Testis (tissue), 2 donors: ENCODE measurements at regions not wholly inside any gene's neighbourhood (a gene's known extent, or its start where the extent isn't known, plus 50 kb on each side); places are given as distances from the start of the nearest gene placed in this dataset.

Experiments used
- DNase-seq: peaks from one replicate; pipeline ENCODE4 v3.0.0-alpha.2; 2019
- H3K27ac ChIP-seq, 2 donors: fragments of 200-600 bp; sonication (generic); one replicate each; pipeline ENCODE4 v1.5.1; 2019
- H3K27me3 ChIP-seq: fragments of 200-600 bp; sonication (generic); one replicate; pipeline ENCODE4 v1.5.1; 2019
- H3K36me3 ChIP-seq: fragments of 200-600 bp; sonication (generic); one replicate; pipeline ENCODE4 v1.5.1; 2017; ENCODE audit warnings: low read depth; ENCODE audit errors: missing control alignments
- H3K4me1 ChIP-seq: fragments of 200-600 bp; sonication (generic); one replicate; pipeline ENCODE4 v1.5.1; 2019
- H3K4me3 ChIP-seq, 2 donors: fragments of 200-600 bp; sonication (generic); one replicate each; pipeline ENCODE4 v1.5.1; 2017 to 2019
- H3K9me3 ChIP-seq: fragments of 200-600 bp; sonication (generic); one replicate; pipeline ENCODE4 v1.5.1; 2017
- CTCF ChIP-seq, 3 experiments: fragments of 450-650 bp in 2 of 3; fragments of 200-600 bp in 1 of 3; sonication (generic) in 1 of 3; IDR thresholded peaks; one replicate each; pipeline ENCODE4 v1.5.1; 2016 to 2019; ENCODE audit warnings: antibody characterized with exemption in 3 of 3, mild to moderate bottlenecking in 2 of 3, moderate library complexity in 1 of 3
- POLR2A ChIP-seq: fragments of 450-650 bp; IDR thresholded peaks from one replicate; pipeline ENCODE4 v1.6.1; 2017; ENCODE audit warnings: antibody characterized with exemption, mild to moderate bottlenecking, moderate library complexity
- WGBS, 2 donors: methylation state at CpG; one replicate each; pipeline ENCODE4 v1.1.5; 2018; 5-methylcytosine and 5-hydroxymethylcytosine counted together
- intact Hi-C: fragments of 100-400 bp; cut with DNase I; formaldehyde crosslinking; loops from one replicate; pipeline ENCODE4 v1.15.1; 2023; ENCODE audit warnings: low total_unique reads

- Histone ChIP-seq H3K4me3 (no peak overlapping the region), H3K27ac (no peak overlapping the region), H3K27me3 (no peaks in the 10 kb centered on the region), H3K4me1 (no peaks in the 10 kb centered on the region), H3K9me3 (no peaks in the 10 kb centered on the region), H3K36me3 (no peaks in the 10 kb centered on the region)
- no peak for TF ChIP-seq CTCF (IDR thresholded peaks at IDR 0.05)
- DNase-seq = no peak
- WGBS, 2 donors = 93 to 98% methylated on average over 2 of the region's 2 CpGs
- intact Hi-C loops = no loop called here
Measured at GRCh38 chr13:91076830-91077229, 270.7 kb upstream of the MIR17HG start.

DNA sequence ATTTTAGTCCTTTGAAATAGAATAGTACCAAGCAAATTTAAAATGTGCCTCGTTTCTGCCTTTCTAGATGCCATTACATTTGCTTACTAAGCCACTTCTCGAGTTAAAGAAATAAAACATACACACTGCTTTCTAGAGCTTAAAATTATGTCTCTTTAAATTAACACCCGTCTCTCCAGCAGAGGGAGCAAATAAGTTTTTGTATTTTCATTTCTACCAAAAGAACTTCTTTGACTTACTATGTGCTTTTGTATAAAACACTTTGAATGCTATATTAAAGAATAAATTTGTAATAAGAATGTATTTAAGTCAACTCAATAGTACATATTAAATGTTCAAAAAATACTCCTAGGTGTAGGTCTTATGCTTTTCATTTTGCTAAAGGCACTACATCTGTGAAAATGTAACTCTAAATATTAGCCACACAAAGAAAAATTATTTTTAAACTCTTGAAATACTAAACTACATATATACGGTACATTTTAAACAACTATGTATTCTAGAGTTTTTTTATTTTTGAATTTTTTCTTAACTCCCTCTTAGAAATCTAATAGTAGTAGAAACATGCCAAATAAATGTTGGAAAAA lies 269.3 kb upstream of the MIR17HG start:
- no peak for DNase-seq
- no peaks in the 10 kb centered on the region for H3K36me3 ChIP-seq
- intact Hi-C loops = no loop called here
- H3K27me3 ChIP-seq = no peaks in the 10 kb centered on the region
- no peak overlapping the region for H3K4me3 ChIP-seq
- WGBS, 2 donors = 39 to 42% methylated on average over 4 of the region's 4 CpGs
- no peaks in the 10 kb centered on the region for H3K4me1 ChIP-seq
- H3K9me3 ChIP-seq = no peaks in the 10 kb centered on the region
- no peak overlapping the region for H3K27ac ChIP-seq
- TF ChIP-seq CTCF (IDR thresholded peaks at IDR 0.05) (peak in 2 of 3 experiments; percentile 29 to 45), POLR2A (no peak)

DNA sequence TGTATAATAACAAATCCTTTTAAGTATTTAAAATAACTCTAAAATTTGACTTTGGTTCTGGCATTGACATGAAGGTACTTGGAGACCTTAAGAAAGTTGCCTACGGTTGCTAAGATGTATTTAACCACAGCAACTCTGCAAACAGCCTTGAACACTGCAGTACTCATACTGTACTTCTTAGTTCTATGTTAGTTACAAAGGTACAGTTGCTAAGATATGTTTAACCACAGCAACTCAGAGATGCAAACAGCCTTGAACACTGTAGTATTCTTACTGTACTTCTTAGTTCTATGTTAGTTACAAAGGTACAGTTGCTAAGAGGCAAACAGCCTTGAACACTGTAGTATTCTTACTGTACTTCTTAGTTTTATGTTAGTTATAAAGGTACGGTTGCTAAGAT lies 268.3 kb upstream of the MIR17HG start:
- no peak for TF ChIP-seq CTCF (IDR thresholded peaks at IDR 0.05)
- TF ChIP-seq POLR2A = no peak
- Histone ChIP-seq H3K4me3 (no peak overlapping the region), H3K4me1 (no peaks in the 10 kb centered on the region), H3K9me3 (no peaks in the 10 kb centered on the region), H3K27ac (no peak overlapping the region), H3K36me3 (no peaks in the 10 kb centered on the region), H3K27me3 (no peaks in the 10 kb centered on the region)
- 49 to 62% methylated on average over 2 of the region's 2 CpGs for WGBS, 2 donors
- intact Hi-C loops = no loop called here
- no peak for DNase-seq

DNA sequence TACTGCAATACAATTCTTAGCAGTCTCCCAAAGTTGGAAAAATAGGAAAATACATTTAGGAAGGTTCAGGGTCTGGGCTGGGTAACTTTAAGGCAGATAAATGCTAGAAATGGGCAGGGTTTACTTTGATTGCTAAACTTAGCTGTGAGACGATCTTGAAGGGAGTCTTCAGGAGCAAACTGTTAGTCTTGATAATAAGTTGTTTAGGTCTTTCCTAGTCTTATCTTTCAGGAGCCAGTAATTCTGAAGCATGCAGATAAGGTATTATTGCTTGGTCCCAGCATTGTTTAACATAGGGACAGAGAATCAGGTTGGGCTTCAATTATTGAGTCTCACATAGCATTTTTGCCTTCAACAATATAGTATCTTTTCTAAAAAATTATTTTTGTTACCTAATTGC lies 262.4 kb upstream of the MIR17HG start:
- H3K36me3 ChIP-seq = no peaks in the 10 kb centered on the region
- no peak overlapping the region for H3K27ac ChIP-seq
- H3K4me3 ChIP-seq = no peak overlapping the region
- intact Hi-C loops = no loop called here
- no peaks in the 10 kb centered on the region for H3K27me3 ChIP-seq
- H3K4me1 ChIP-seq = no peaks in the 10 kb centered on the region
- H3K9me3 ChIP-seq = no peaks in the 10 kb centered on the region
- TF ChIP-seq POLR2A = no peak
- no peak for TF ChIP-seq CTCF (IDR thresholded peaks at IDR 0.05)
- 59 to 67% methylated on average over 1 of the region's 1 CpG for WGBS, 2 donors
- no peak for DNase-seq

GRCh38 chr13:91086936-91087716 lies 260.4 kb upstream of the MIR17HG start:
- no peaks in the 10 kb centered on the region for H3K9me3 ChIP-seq
- H3K4me1 ChIP-seq = no peaks in the 10 kb centered on the region
- WGBS, 2 donors = 30 to 45% methylated on average over 2 of the region's 2 CpGs
- intact Hi-C loops = no loop called here
- no peak for TF ChIP-seq CTCF (IDR thresholded peaks at IDR 0.05)
- TF ChIP-seq POLR2A = no peak
- H3K4me3 ChIP-seq = no peak overlapping the region
- DNase-seq = no peak
- H3K36me3 ChIP-seq = no peaks in the 10 kb centered on the region
- no peak overlapping the region for H3K27ac ChIP-seq
- H3K27me3 ChIP-seq = no peaks in the 10 kb centered on the region
